OCI-M1 (cell line): ENCODE measurements at regions not wholly inside any gene's neighbourhood (a gene's known extent, or its start where the extent isn't known, plus 50 kb on each side); places are given as distances from the start of the nearest gene placed in this dataset.

ENCODE experiments used
- DNase-seq: peaks from one replicate; lab custom pipeline; 2025; lab: John Stamatoyannopoulos, UW

- no peak for DNase-seq
Measured at GRCh38 chr1:235925016-235925415, 58.3 kb upstream of the LYST start.

GRCh38 chr1:235923466-235924021 lies 56.8 kb upstream of the LYST start:
- DNase-seq, result no peak

GRCh38 chr1:235920596-235921375 lies 54.1 kb upstream of the LYST start:
- DNase-seq, result no peak

- DNase-seq, result no peak
Measured at GRCh38 chr1:235919833-235920441, 53.2 kb upstream of the LYST start.

DNA sequence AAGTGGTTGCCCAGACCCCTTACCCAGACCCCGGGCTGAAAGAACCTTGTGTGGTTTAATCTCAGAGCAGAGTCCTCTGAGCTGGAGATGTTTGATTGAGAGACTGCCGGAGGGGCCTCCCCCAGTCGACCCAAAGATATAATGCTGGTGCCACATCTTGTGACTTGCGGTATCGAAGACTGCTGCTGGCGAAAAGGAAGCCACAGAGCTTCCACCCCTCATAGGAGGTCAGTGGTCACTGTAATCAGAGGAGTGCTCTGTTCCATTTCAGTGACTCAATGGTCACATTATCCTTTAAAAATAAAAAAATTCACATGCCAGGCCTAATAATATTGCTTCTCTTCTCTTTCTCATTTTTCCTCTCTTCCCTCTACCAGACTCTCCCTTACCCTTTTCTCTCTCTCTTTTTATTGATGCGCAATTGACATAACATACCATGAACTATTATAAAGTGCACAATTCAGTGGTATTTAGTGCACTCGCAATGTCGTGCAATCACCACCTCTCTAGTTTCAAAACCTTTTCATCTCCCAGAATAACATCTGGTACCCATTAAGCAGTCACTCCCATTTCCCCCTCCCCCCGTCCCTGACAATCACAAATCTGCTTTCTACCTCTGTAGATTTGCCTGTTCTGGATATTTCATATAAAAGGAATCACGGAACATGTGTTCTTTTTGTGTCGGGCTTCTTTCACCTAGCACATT lies 52.6 kb upstream of the LYST start:
- DNase-seq, result peak; percentile 76

GRCh38 chr1:235918465-235918864 lies 51.8 kb upstream of the LYST start:
- no peak for DNase-seq

GRCh38 chr1:235918032-235918431 lies 51.3 kb upstream of the LYST start:
- no peak for DNase-seq

GRCh38 chr1:235917267-235917811 lies 50.6 kb upstream of the LYST start:
- peak; percentile 79 for DNase-seq
